HFFc6 (cell line): ENCODE measurements at regions not wholly inside any gene's neighbourhood (a gene's known extent, or its start where the extent isn't known, plus 50 kb on each side); places are given as distances from the start of the nearest gene placed in this dataset.

ENCODE experiments used
- DNase-seq: peaks from one replicate; pipeline ENCODE4 v3.0.0-alpha.2; 2018
- H3K27ac Mint-ChIP-seq: 2 replicates; pipeline ENCODE4 v1.8.0; 2020; ENCODE audit warnings: mild to moderate bottlenecking, mixed read lengths
- H3K27me3 Mint-ChIP-seq: 2 replicates; pipeline ENCODE4 v1.8.0; 2021; ENCODE audit warnings: mild to moderate bottlenecking, moderate library complexity, mixed read lengths; ENCODE audit not compliant: insufficient read depth
- H3K36me3 Mint-ChIP-seq: 2 replicates; pipeline ENCODE4 v1.8.0; 2021; ENCODE audit warnings: low read depth, mixed read lengths
- H3K4me1 Mint-ChIP-seq: 2 replicates; pipeline ENCODE4 v1.8.0; 2020; ENCODE audit warnings: low read depth, mixed read lengths
- H3K4me3 Mint-ChIP-seq: 2 replicates; pipeline ENCODE4 v1.8.0; 2020; ENCODE audit warnings: mild to moderate bottlenecking, moderate library complexity, mixed read lengths
- H3K9me3 Mint-ChIP-seq: 2 replicates; pipeline ENCODE4 v1.8.0; 2020; ENCODE audit warnings: mild to moderate bottlenecking, mixed read lengths
- TF ChIP-seq, protein P1 (sequence below): fragments of 200-600 bp; sonication (generic); IDR thresholded peaks from 2 replicates; pipeline ENCODE4 v1.5.0; 2021; ENCODE audit warnings: antibody characterized with exemption, mild to moderate bottlenecking

- no peak overlapping the region for H3K27ac Mint-ChIP-seq
- H3K4me1 Mint-ChIP-seq: no peaks in the 10 kb centered on the region
These were observed 74.3 kb upstream of the SALL3 start for GRCh38 chr18:78905334-78905733.

DNA sequence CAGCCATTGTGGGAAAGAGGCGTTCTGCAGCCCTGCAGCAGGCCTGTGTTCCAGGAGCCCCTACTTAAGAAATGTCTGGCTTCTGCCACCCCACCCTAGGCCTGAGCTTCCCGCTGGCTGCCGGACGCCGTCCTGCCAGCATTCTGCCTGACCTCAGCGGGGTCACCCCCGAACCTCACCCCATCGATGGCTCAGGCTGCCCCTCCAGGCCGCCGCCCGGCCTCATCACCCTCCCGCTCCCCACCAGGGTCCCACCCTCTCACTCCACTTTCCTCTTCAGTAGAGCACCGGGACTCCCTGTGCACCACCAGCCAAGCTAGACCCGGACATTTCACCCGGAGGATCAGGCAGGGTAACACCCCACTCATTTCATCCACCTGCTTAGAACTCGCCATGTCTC lies 73.6 kb upstream of the SALL3 start:
- peaks cover 5% of the 10 kb centered on the region for H3K27me3 Mint-ChIP-seq
- DNase-seq: no peak
- H3K9me3 Mint-ChIP-seq: peaks cover 59% of the 10 kb centered on the region
- 0 out of 2 replicates have a peak, but pooled peaks cover 3% of the 10 kb centered on the region for H3K36me3 Mint-ChIP-seq
- no peaks in the 10 kb centered on the region for H3K4me1 Mint-ChIP-seq
- H3K27ac Mint-ChIP-seq: no peak overlapping the region
- H3K4me3 Mint-ChIP-seq: no peak overlapping the region
- TF ChIP-seq, protein P1, sequence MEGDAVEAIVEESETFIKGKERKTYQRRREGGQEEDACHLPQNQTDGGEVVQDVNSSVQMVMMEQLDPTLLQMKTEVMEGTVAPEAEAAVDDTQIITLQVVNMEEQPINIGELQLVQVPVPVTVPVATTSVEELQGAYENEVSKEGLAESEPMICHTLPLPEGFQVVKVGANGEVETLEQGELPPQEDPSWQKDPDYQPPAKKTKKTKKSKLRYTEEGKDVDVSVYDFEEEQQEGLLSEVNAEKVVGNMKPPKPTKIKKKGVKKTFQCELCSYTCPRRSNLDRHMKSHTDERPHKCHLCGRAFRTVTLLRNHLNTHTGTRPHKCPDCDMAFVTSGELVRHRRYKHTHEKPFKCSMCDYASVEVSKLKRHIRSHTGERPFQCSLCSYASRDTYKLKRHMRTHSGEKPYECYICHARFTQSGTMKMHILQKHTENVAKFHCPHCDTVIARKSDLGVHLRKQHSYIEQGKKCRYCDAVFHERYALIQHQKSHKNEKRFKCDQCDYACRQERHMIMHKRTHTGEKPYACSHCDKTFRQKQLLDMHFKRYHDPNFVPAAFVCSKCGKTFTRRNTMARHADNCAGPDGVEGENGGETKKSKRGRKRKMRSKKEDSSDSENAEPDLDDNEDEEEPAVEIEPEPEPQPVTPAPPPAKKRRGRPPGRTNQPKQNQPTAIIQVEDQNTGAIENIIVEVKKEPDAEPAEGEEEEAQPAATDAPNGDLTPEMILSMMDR: no peak

More at GRCh38 chr18:78905334-78905733, 74.3 kb upstream of the SALL3 start:
- DNase-seq: no peak
- no peak overlapping the region for H3K4me3 Mint-ChIP-seq
- TF ChIP-seq, protein P1: no peak
- 0 out of 2 replicates have a peak, but pooled peaks cover 3% of the 10 kb centered on the region for H3K36me3 Mint-ChIP-seq
- peaks cover 5% of the 10 kb centered on the region for H3K27me3 Mint-ChIP-seq
- peaks cover 66% of the 10 kb centered on the region for H3K9me3 Mint-ChIP-seq

GRCh38 chr18:78908462-78909260 lies 71.0 kb upstream of the SALL3 start:
- TF ChIP-seq, protein P1: no peak
- no peak overlapping the region for H3K4me3 Mint-ChIP-seq
- no peak overlapping the region for H3K27ac Mint-ChIP-seq
- H3K27me3 Mint-ChIP-seq: peaks cover 2% of the 10 kb centered on the region
- no peak for DNase-seq
- H3K36me3 Mint-ChIP-seq: 0 out of 2 replicates have a peak, but pooled peaks cover 3% of the 10 kb centered on the region
- H3K9me3 Mint-ChIP-seq: peaks cover 40% of the 10 kb centered on the region
- no peaks in the 10 kb centered on the region for H3K4me1 Mint-ChIP-seq

GRCh38 chr18:78911751-78912283 lies 67.8 kb upstream of the SALL3 start:
- Mint-ChIP-seq H3K9me3 (peaks cover 40% of the 10 kb centered on the region), H3K27ac (no peak overlapping the region), H3K27me3 (no peaks in the 10 kb centered on the region; the same call in 1 of the 2 replicates), H3K36me3 (peaks cover 10% of the 10 kb centered on the region; the same call in 1 of the 2 replicates), H3K4me1 (no peaks in the 10 kb centered on the region), H3K4me3 (no peak overlapping the region)
- no peak for DNase-seq
- TF ChIP-seq, protein P1: no peak

DNA sequence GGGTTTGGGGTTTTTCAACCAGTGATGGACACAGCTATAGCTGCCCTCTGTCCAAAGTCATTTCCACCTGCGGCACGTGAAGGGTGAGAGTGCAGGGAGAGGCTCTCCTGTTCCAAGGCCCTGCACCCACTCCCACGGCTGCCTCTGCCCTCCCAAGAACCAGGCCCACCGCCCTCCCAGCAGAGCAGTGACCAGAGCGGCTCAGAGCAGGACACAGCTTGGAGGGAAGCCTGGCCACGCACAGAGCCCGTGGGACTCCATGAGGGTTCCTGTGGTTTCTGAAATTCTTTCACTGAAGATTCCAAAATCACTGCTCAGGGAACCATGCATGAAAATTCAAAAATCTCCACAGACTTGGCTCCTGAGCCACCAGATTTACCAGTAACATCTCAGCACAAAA lies 67.3 kb upstream of the SALL3 start:
- H3K9me3 Mint-ChIP-seq: peaks cover 40% of the 10 kb centered on the region
- H3K4me1 Mint-ChIP-seq: no peaks in the 10 kb centered on the region
- peaks cover 7% of the 10 kb centered on the region; the same call in 1 of the 2 replicates for H3K36me3 Mint-ChIP-seq
- TF ChIP-seq, protein P1: no peak
- DNase-seq: no peak
- no peak overlapping the region for H3K27ac Mint-ChIP-seq
- H3K27me3 Mint-ChIP-seq: no peaks in the 10 kb centered on the region; the same call in 1 of the 2 replicates
- no peak overlapping the region for H3K4me3 Mint-ChIP-seq
